ENCODE measurements at regions not wholly inside any gene's neighbourhood (a gene's known extent, or its start where the extent isn't known, plus 50 kb on each side); places are given as distances from the start of the nearest gene placed in this dataset.

DNA sequence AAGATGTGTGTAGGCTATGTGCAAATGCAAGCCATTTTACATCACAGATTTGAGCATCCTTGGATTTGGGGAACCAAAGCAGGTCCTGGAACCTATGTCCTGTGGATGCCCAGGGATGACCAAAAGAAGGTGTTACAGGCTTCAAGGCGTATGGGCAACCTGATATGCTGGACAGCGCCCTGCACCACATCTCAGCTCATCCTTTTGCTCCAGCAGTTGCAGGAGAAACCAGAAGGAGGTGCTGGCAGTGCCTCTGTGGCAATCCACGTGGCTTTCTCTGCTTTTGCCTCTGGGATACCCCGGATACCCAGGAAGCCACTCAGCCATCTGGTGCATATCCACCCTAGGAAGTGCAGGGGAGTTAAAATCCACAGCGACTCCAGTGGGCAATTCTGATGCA lies 110.3 kb upstream of the VSTM2B start:
- DNase-seq (ENCODE audit: low read depth, low spot score): no peak
- no peak for FAIRE-seq
- Histone ChIP-seq H3K9me3 (ENCODE audit: control insufficient read depth, low read depth, low read length) (peaks cover 8% of the 10 kb centered on the region), H3K4me1 (ENCODE audit: control insufficient read depth, extremely low read depth, insufficient read depth, low read length) (no peaks in the 10 kb centered on the region), H3K9me1 (ENCODE audit: control insufficient read depth, extremely low read depth, insufficient read depth, low read length) (no peaks in the 10 kb centered on the region), H3K27me3 (ENCODE audit: control insufficient read depth, extremely low read depth, insufficient read depth, low read length) (no peaks in the 10 kb centered on the region), H3K9ac (ENCODE audit: control insufficient read depth, extremely low read depth, insufficient read depth, low read length) (no peak overlapping the region), H3K4me2 (ENCODE audit: control insufficient read depth, extremely low read depth, insufficient read depth, low read depth, low read length) (no peak overlapping the region), H4K20me1 (ENCODE audit: control insufficient read depth, extremely low read depth, insufficient read depth, low read length) (no peaks in the 10 kb centered on the region), H3K79me2 (ENCODE audit: control insufficient read depth, insufficient read depth, low read length) (no peaks in the 10 kb centered on the region), H3K27ac (ENCODE audit: control insufficient read depth, insufficient read depth, low read length) (no peak overlapping the region), H3K36me3 (ENCODE audit: control insufficient read depth in 2 of 2, extremely low read depth in 1 of 2, insufficient read depth in 2 of 2, low read length in 2 of 2) (no peaks in the 10 kb centered on the region), H2AFZ (ENCODE audit: control insufficient read depth, low read length) (no peak overlapping the region), H3K4me3 (ENCODE audit: control insufficient read depth in 2 of 3, extremely low read depth in 1 of 3, insufficient read depth in 2 of 3, low read depth in 1 of 3, low read length in 3 of 3) (no peak overlapping the region)
- no peak for TF ChIP-seq EZH2 (IDR thresholded peaks at IDR 0.05; ENCODE audit: low read length)
- TF ChIP-seq, protein P1, sequence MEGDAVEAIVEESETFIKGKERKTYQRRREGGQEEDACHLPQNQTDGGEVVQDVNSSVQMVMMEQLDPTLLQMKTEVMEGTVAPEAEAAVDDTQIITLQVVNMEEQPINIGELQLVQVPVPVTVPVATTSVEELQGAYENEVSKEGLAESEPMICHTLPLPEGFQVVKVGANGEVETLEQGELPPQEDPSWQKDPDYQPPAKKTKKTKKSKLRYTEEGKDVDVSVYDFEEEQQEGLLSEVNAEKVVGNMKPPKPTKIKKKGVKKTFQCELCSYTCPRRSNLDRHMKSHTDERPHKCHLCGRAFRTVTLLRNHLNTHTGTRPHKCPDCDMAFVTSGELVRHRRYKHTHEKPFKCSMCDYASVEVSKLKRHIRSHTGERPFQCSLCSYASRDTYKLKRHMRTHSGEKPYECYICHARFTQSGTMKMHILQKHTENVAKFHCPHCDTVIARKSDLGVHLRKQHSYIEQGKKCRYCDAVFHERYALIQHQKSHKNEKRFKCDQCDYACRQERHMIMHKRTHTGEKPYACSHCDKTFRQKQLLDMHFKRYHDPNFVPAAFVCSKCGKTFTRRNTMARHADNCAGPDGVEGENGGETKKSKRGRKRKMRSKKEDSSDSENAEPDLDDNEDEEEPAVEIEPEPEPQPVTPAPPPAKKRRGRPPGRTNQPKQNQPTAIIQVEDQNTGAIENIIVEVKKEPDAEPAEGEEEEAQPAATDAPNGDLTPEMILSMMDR (optimal IDR thresholded peaks at IDR 0.05 in 1 of 3, IDR thresholded peaks at IDR 0.05 in 1 of 3, conservative IDR thresholded peaks at IDR 0.05 in 1 of 3; ENCODE audit: extremely low read depth in 1 of 3, insufficient read depth in 2 of 3, low read length in 3 of 3): no peak
- dilution Hi-C loops (cut with MboI; ENCODE audit: extremely low pct_ligation_motif_present, low sequenced_read_pairs): no loop called here

DNA sequence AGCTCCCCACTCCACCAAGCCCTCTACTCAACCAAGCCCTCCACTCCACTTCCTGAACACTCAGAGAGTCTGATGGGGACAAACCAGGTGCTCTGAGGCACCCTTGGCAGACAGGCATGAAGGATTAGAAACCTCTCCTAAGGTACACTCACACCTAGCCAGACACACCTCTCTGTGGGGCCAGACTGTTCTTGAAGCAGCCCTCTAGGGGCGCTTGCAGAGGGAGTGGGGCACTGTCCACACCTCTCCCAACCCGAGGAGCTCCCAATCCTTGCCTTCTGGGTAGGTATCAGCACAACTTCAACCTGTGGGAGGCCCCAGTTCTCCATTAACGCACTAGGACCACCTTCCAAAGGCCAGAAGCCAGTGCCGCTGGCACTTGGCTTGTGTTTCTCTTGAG lies 108.7 kb upstream of the VSTM2B start:
- H3K9me3 ChIP-seq (ENCODE audit: control insufficient read depth, low read depth, low read length): peaks cover 8% of the 10 kb centered on the region
- H3K4me2 ChIP-seq (ENCODE audit: control insufficient read depth, extremely low read depth, insufficient read depth, low read depth, low read length): no peak overlapping the region
- H3K27ac ChIP-seq (ENCODE audit: control insufficient read depth, insufficient read depth, low read length): no peak overlapping the region
- TF ChIP-seq, protein P1 (optimal IDR thresholded peaks at IDR 0.05 in 1 of 3, IDR thresholded peaks at IDR 0.05 in 1 of 3, conservative IDR thresholded peaks at IDR 0.05 in 1 of 3; ENCODE audit: extremely low read depth in 1 of 3, insufficient read depth in 2 of 3, low read length in 3 of 3): no peak
- no peak for TF ChIP-seq EZH2 (IDR thresholded peaks at IDR 0.05; ENCODE audit: low read length)
- no peak overlapping the region for H3K4me3 ChIP-seq (ENCODE audit: control insufficient read depth in 2 of 3, extremely low read depth in 1 of 3, insufficient read depth in 2 of 3, low read depth in 1 of 3, low read length in 3 of 3)
- H3K36me3 ChIP-seq (ENCODE audit: control insufficient read depth in 2 of 2, extremely low read depth in 1 of 2, insufficient read depth in 2 of 2, low read length in 2 of 2): no peaks in the 10 kb centered on the region
- H3K4me1 ChIP-seq (ENCODE audit: control insufficient read depth, extremely low read depth, insufficient read depth, low read length): no peaks in the 10 kb centered on the region
- dilution Hi-C loops (cut with MboI; ENCODE audit: extremely low pct_ligation_motif_present, low sequenced_read_pairs): no loop called here
- DNase-seq (ENCODE audit: low read depth, low spot score): no peak
- no peaks in the 10 kb centered on the region for H3K27me3 ChIP-seq (ENCODE audit: control insufficient read depth, extremely low read depth, insufficient read depth, low read length)
- no peak overlapping the region for H3K9ac ChIP-seq (ENCODE audit: control insufficient read depth, extremely low read depth, insufficient read depth, low read length)
- H2AFZ ChIP-seq (ENCODE audit: control insufficient read depth, low read length): no peak overlapping the region
- H4K20me1 ChIP-seq (ENCODE audit: control insufficient read depth, extremely low read depth, insufficient read depth, low read length): no peaks in the 10 kb centered on the region
- H3K79me2 ChIP-seq (ENCODE audit: control insufficient read depth, insufficient read depth, low read length): no peaks in the 10 kb centered on the region
- FAIRE-seq: no peak
- H3K9me1 ChIP-seq (ENCODE audit: control insufficient read depth, extremely low read depth, insufficient read depth, low read length): no peaks in the 10 kb centered on the region

Measured in keratinocyte (primary cell).